Esophagus muscularis mucosa (tissue), 4 donors: ENCODE measurements at regions not wholly inside any gene's neighbourhood (a gene's known extent, or its start where the extent isn't known, plus 50 kb on each side); places are given as distances from the start of the nearest gene placed in this dataset.

Source experiments
- DNase-seq: peaks from one replicate; pipeline ENCODE4 v3.0.0-alpha.2; 2017; ENCODE audit errors: extremely low spot score
- H3K27ac ChIP-seq, 4 donors: fragments of 200-600 bp; sonication (generic); replicated peaks in 1 of 4; 1 replicate in 3 of 4; 2 replicates in 1 of 4; pipeline ENCODE4 v1.5.1; 2016 to 2019; ENCODE audit warnings: mild to moderate bottlenecking in 1 of 4
- H3K27me3 ChIP-seq, 4 donors: fragments of 200-600 bp; sonication (generic); one replicate each; pipeline versions ENCODE4 v1.5.1 to v1.6.0; 2016 to 2019
- H3K36me3 ChIP-seq, 4 donors: fragments of 200-600 bp; sonication (generic); one replicate each; pipeline ENCODE4 v1.5.1; 2016 to 2019
- H3K4me1 ChIP-seq, 4 donors: fragments of 200-600 bp; sonication (generic); one replicate each; pipeline ENCODE4 v1.5.1; 2016 to 2019
- H3K4me3 ChIP-seq, 4 donors: fragments of 200-600 bp; sonication (generic); 1 replicate in 2 of 4; 2 replicates in 2 of 4; pipeline ENCODE4 v1.5.1; 2016 to 2019; ENCODE audit warnings: mild to moderate bottlenecking in 4 of 4, moderate library complexity in 1 of 4
- H3K9me3 ChIP-seq, 4 donors: fragments of 200-600 bp; sonication (generic); 1 replicate in 3 of 4; 2 replicates in 1 of 4; pipeline ENCODE4 v1.5.1; 2016 to 2019
- CTCF ChIP-seq, 3 experiments: fragments of 200-600 bp in 2 of 3; fragments of 450-650 bp in 1 of 3; sonication (generic) in 2 of 3; IDR thresholded peaks; one replicate each; pipeline ENCODE4 v1.5.1; 2017 to 2019; ENCODE audit warnings: antibody characterized with exemption in 3 of 3, mild to moderate bottlenecking in 2 of 3, moderate library complexity in 1 of 3
- EP300 ChIP-seq: sonication (generic); formaldehyde crosslinking; IDR thresholded peaks from one replicate; pipeline ENCODE4 v1.6.1; 2017; ENCODE audit warnings: antibody characterized with exemption
- POLR2A ChIP-seq: fragments of 450-650 bp; IDR thresholded peaks from one replicate; pipeline ENCODE4 v1.6.1; 2017; ENCODE audit warnings: antibody characterized with exemption, moderate library complexity, mild to moderate bottlenecking, low read depth
- POLR2AphosphoS5 ChIP-seq, 2 donors: sonication (generic); formaldehyde crosslinking; IDR thresholded peaks; one replicate each; pipeline ENCODE4 v1.6.1; 2017; ENCODE audit warnings: antibody characterized with exemption in 2 of 2
- whole genome bisulfite sequencing: methylation state at CpG from one replicate; pipeline ENCODE4 v1.1.5; 2018; 5-methylcytosine and 5-hydroxymethylcytosine counted together
- intact Hi-C: fragments of 100-400 bp; cut with DNase I; formaldehyde crosslinking; loops from one replicate; pipeline ENCODE4 v1.15.1; 2023

DNA sequence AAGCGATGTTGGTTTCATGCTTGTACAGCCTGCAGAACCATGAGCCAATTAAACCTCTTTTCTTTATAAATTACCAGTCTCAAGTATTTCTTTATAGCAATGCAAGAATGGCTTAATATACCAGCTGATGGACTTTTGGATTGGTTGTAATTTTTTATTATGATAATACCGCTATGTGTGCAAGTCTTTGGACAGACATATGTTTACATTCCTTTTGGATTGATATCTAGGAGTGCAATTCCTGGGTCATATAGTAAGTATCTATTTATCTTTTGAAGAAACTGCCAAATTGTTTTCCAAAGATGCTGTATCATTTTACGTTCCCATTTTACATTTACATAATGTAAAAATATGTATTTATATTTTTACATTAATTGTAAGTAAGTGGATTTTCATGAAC, 81.2 kb upstream of the PIP4K2A start:
- no peak for DNase-seq
- Histone ChIP-seq H3K27ac (no peak overlapping the region), H3K36me3 (no peaks in the 10 kb centered on the region), H3K4me1 (no peaks in the 10 kb centered on the region), H3K9me3 (no peaks in the 10 kb centered on the region), H3K27me3 (no peaks in the 10 kb centered on the region), H3K4me3 (no peak overlapping the region)
- TF ChIP-seq POLR2A (no peak), EP300 (no peak), CTCF (IDR thresholded peaks at IDR 0.05) (no peak), POLR2AphosphoS5 (IDR thresholded peaks at IDR 0.05) (no peak)
- intact Hi-C loops: no loop called here
- WGBS: 79% methylated on average over 3 of the region's 3 CpGs

DNA sequence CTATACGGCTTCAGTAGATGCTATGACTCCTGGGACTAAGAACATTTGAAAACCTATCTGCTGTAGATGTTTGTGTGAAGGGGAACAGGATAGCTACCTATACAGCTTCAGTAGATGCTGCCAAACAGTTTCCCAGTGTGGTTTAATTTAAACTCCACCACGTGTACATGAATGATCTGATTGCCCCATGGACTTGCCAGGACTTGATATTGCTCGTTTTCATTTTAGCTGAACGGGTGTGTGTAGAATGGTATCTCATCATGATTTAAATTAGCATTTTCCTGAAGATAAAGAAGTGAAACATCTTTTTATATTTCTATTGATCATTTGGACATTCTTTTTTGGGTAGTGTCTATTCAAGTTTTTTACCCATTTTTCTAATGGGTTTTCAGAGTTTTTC, 77.8 kb upstream of the PIP4K2A start:
- H3K9me3 ChIP-seq: no peaks in the 10 kb centered on the region
- no peak overlapping the region for H3K27ac ChIP-seq
- TF ChIP-seq POLR2AphosphoS5 (IDR thresholded peaks at IDR 0.05) (no peak), POLR2A (no peak), CTCF (IDR thresholded peaks at IDR 0.05) (no peak), EP300 (no peak)
- no peak overlapping the region for H3K4me3 ChIP-seq
- H3K4me1 ChIP-seq: no peaks in the 10 kb centered on the region
- intact Hi-C loops: no loop called here
- no peak for DNase-seq
- H3K36me3 ChIP-seq: no peaks in the 10 kb centered on the region
- H3K27me3 ChIP-seq: no peaks in the 10 kb centered on the region
- 81% methylated on average over 4 of the region's 4 CpGs for WGBS

DNA sequence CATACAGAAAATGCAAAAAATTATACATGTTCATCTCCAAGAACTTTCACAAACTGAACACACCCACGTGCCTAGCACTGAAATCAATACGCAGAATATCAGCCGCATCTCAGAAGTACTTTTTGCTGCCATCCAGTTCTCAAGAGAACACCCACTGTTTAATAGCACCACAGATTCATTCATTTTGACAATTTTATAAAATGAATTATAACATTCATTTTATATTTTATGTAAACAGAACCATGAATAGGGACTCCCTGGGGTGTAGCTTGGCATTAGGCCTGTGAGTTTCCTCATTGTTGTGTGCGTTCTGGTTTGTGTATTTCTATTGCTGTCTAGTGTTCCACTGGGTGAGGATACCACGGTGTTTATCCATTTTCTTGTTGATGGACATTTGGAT, 77.3 kb upstream of the PIP4K2A start:
- 82% methylated on average over 5 of the region's 5 CpGs for WGBS
- intact Hi-C loops: no loop called here
- no peaks in the 10 kb centered on the region for H3K27me3 ChIP-seq

DNA sequence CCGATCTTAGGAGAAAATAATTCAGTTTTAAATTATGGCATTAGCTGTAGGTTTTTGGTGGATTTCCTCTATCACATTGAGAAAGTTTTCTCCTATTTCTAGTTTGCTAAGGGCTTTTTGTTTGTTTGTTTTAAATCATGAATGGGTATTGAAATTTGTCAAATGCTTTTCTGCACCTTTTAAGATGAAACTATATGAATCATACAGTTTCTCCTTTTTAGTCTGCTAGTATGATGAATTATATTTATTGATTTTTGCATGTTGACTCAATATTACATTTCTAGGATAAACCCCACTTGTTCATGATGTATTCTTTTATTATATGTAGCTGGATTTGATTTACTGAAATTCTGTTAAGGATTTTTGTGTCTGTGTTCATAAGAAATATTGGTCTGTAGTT, 70.3 kb upstream of the PIP4K2A start:
- H3K4me3 ChIP-seq: no peak overlapping the region
- H3K9me3 ChIP-seq: no peaks in the 10 kb centered on the region
- H3K27me3 ChIP-seq: no peaks in the 10 kb centered on the region
- TF ChIP-seq EP300: no peak
- TF ChIP-seq POLR2A: no peak
- no peak for TF ChIP-seq POLR2AphosphoS5 (IDR thresholded peaks at IDR 0.05)
- no peak for TF ChIP-seq CTCF (IDR thresholded peaks at IDR 0.05)
- intact Hi-C loops: no loop called here
- H3K36me3 ChIP-seq: no peaks in the 10 kb centered on the region
- 79% methylated on average over 1 of the region's 1 CpG for WGBS
- H3K27ac ChIP-seq: no peak overlapping the region
- peaks cover 0 to 8% (median 3%) of the 10 kb centered on the region in 4 donors for H3K4me1 ChIP-seq
- no peak for DNase-seq

More for the DNA sequence above, 77.3 kb upstream of the PIP4K2A start:
- Histone ChIP-seq H3K27ac (no peak overlapping the region), H3K9me3 (no peaks in the 10 kb centered on the region), H3K4me3 (no peak overlapping the region), H3K4me1 (no peaks in the 10 kb centered on the region), H3K36me3 (no peaks in the 10 kb centered on the region)
- TF ChIP-seq EP300: no peak
- TF ChIP-seq POLR2A: no peak
- no peak for TF ChIP-seq CTCF (IDR thresholded peaks at IDR 0.05)
- no peak for TF ChIP-seq POLR2AphosphoS5 (IDR thresholded peaks at IDR 0.05)
- no peak for DNase-seq

- no peaks in the 10 kb centered on the region for H3K36me3 ChIP-seq
- TF ChIP-seq POLR2A (no peak), POLR2AphosphoS5 (IDR thresholded peaks at IDR 0.05) (no peak), EP300 (no peak), CTCF (IDR thresholded peaks at IDR 0.05) (no peak)
- no peaks in the 10 kb centered on the region for H3K9me3 ChIP-seq
- no peak overlapping the region for H3K27ac ChIP-seq
- intact Hi-C loops: no loop called here
- no peaks in the 10 kb centered on the region for H3K27me3 ChIP-seq
- no peak for DNase-seq
- 94% methylated on average over 3 of the region's 3 CpGs for WGBS
- H3K4me3 ChIP-seq: no peak overlapping the region
- H3K4me1 ChIP-seq: peaks cover 0 to 8% (median 3%) of the 10 kb centered on the region in 4 donors
Measured at GRCh38 chr10:22783807-22784206, 69.4 kb upstream of the PIP4K2A start.
